ENCODE measurements at regions not wholly inside any gene's neighbourhood (a gene's known extent, or its start where the extent isn't known, plus 50 kb on each side); places are given as distances from the start of the nearest gene placed in this dataset.

GRCh38 chr4:19806865-19807264, 444.8 kb upstream of the SLIT2 start:
- H3K27ac ChIP-seq (replicated peaks), result no peak overlapping the region
- TF ChIP-seq REST (IDR thresholded peaks at IDR 0.05; ENCODE audit: insufficient replicate concordance, low read depth) (no peak), POLR2AphosphoS5 (IDR thresholded peaks at IDR 0.05; ENCODE audit: low read depth) (no peak), CTCF (IDR thresholded peaks at IDR 0.05; ENCODE audit: insufficient read depth, low read length) (no peak), SPI1 (IDR thresholded peaks at IDR 0.05; ENCODE audit: borderline replicate concordance, low read depth) (no peak), GABPA (IDR thresholded peaks at IDR 0.05; ENCODE audit: low read depth) (no peak)
- H3K4me3 ChIP-seq (replicated peaks; ENCODE audit: insufficient read depth, low read length), result no peak overlapping the region
- DNase-seq (ENCODE audit: low read depth in 1 of 2, low spot score in 1 of 2), result no peak
- H3K27me3 ChIP-seq (ENCODE audit: insufficient read depth, poor library complexity, severe bottlenecking), result no peaks in the 10 kb centered on the region

GRCh38 chr4:19803406-19803805, 448.3 kb upstream of the SLIT2 start:
- Histone ChIP-seq H3K27ac (replicated peaks) (no peak overlapping the region), H3K27me3 (ENCODE audit: insufficient read depth, poor library complexity, severe bottlenecking) (no peaks in the 10 kb centered on the region), H3K4me3 (replicated peaks; ENCODE audit: insufficient read depth, low read length) (no peak overlapping the region)
- TF ChIP-seq GABPA (IDR thresholded peaks at IDR 0.05; ENCODE audit: low read depth), result no peak
- TF ChIP-seq CTCF (IDR thresholded peaks at IDR 0.05; ENCODE audit: insufficient read depth, low read length), result no peak
- TF ChIP-seq POLR2AphosphoS5 (IDR thresholded peaks at IDR 0.05; ENCODE audit: low read depth), result no peak
- no peak for TF ChIP-seq SPI1 (IDR thresholded peaks at IDR 0.05; ENCODE audit: borderline replicate concordance, low read depth)
- no peak for TF ChIP-seq REST (IDR thresholded peaks at IDR 0.05; ENCODE audit: insufficient replicate concordance, low read depth)
- DNase-seq (ENCODE audit: low read depth in 1 of 2, low spot score in 1 of 2), result no peak

GRCh38 chr4:19793831-19794230, 457.9 kb upstream of the SLIT2 start:
- Histone ChIP-seq H3K4me3 (replicated peaks; ENCODE audit: insufficient read depth, low read length) (no peak overlapping the region), H3K27me3 (ENCODE audit: insufficient read depth, poor library complexity, severe bottlenecking) (no peaks in the 10 kb centered on the region), H3K27ac (replicated peaks) (no peak overlapping the region)
- DNase-seq (ENCODE audit: low read depth in 1 of 2, low spot score in 1 of 2), result no peak
- no peak for TF ChIP-seq GABPA (IDR thresholded peaks at IDR 0.05; ENCODE audit: low read depth)
- no peak for TF ChIP-seq POLR2AphosphoS5 (IDR thresholded peaks at IDR 0.05; ENCODE audit: low read depth)
- TF ChIP-seq REST (IDR thresholded peaks at IDR 0.05; ENCODE audit: insufficient replicate concordance, low read depth), result no peak
- TF ChIP-seq SPI1 (IDR thresholded peaks at IDR 0.05; ENCODE audit: borderline replicate concordance, low read depth), result no peak
- no peak for TF ChIP-seq CTCF (IDR thresholded peaks at IDR 0.05; ENCODE audit: insufficient read depth, low read length)

All from HL-60 (cell line).